ENCODE measurements at regions not wholly inside any gene's neighbourhood (a gene's known extent, or its start where the extent isn't known, plus 50 kb on each side); places are given as distances from the start of the nearest gene placed in this dataset.

- Histone ChIP-seq H3K79me2 (ENCODE audit: insufficient read depth, low read length) (no peaks in the 10 kb centered on the region), H2AFZ (ENCODE audit: low read depth, low read length, poor library complexity, severe bottlenecking) (no peak overlapping the region), H3K36me3 (ENCODE audit: control insufficient read depth in 1 of 2, insufficient read depth in 2 of 2, low read length in 2 of 2) (no peaks in the 10 kb centered on the region), H3K4me3 (replicated peaks in 1 of 2; ENCODE audit: low read depth in 1 of 2, low read length in 2 of 2) (no peak overlapping the region), H4K20me1 (ENCODE audit: insufficient read depth) (no peaks in the 10 kb centered on the region), H3K4me1 (ENCODE audit: control insufficient read depth in 1 of 2, insufficient read depth in 2 of 2, low read length in 2 of 2) (no peaks in the 10 kb centered on the region), H3K9me3 (ENCODE audit: control insufficient read depth in 1 of 2, insufficient read depth in 1 of 2, low read depth in 1 of 2, low read length in 2 of 2) (no peaks in the 10 kb centered on the region), H3K4me2 (ENCODE audit: low read length) (no peak overlapping the region), H3K27me3 (ENCODE audit: insufficient read depth, low read length) (no peaks in the 10 kb centered on the region), H3K27ac (ENCODE audit: low read depth, low read length) (no peak overlapping the region), H3K9me2 (ENCODE audit: insufficient read depth) (no peaks in the 10 kb centered on the region), H3K9ac (ENCODE audit: low read length) (no peak overlapping the region)
- POLR2A ChIA-PET: no interaction called here
- CTCF ChIA-PET: no interaction called here
- ATAC-seq (no peak), DNase-seq (ENCODE audit: low read depth, low spot score) (no peak)
- BruUV-seq (replicated peaks): no TSS peak
- intact Hi-C loops (cut with micrococcal nuclease): no loop called here
- RAD21 ChIA-PET (ENCODE audit: low non-redundant PET in 1 of 2, low total read pairs in 2 of 2, uncharacterized antibody in 2 of 2, unreplicated experiment in 2 of 2): no interaction called here
- no peak for TF ChIP-seq POLR2A (IDR thresholded peaks at IDR 0.05; ENCODE audit: borderline replicate concordance, extremely low read depth, insufficient read depth, insufficient read length)
- no peak for TF ChIP-seq EGR1 (IDR thresholded peaks at IDR 0.05; ENCODE audit: low read depth)
- TF ChIP-seq, protein P1, sequence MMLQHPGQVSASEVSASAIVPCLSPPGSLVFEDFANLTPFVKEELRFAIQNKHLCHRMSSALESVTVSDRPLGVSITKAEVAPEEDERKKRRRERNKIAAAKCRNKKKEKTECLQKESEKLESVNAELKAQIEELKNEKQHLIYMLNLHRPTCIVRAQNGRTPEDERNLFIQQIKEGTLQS (IDR thresholded peaks at IDR 0.05): no peak
- no peak for TF ChIP-seq CEBPB (IDR thresholded peaks at IDR 0.05; ENCODE audit: low read depth)
- TF ChIP-seq YY1 (IDR thresholded peaks at IDR 0.05; ENCODE audit: extremely low read depth, insufficient replicate concordance, low read depth, low read length): no peak
- no peak for TF ChIP-seq CBX3 (IDR thresholded peaks at IDR 0.05; ENCODE audit: low read depth)
- no peak for TF ChIP-seq REST (IDR thresholded peaks at IDR 0.05; ENCODE audit: low read depth)
- TF ChIP-seq SP1 (IDR thresholded peaks at IDR 0.05; ENCODE audit: low read depth): no peak
- no peak for TF ChIP-seq SIN3A (IDR thresholded peaks at IDR 0.05; ENCODE audit: low read depth)
- TF ChIP-seq TCF7L2 (IDR thresholded peaks at IDR 0.05; ENCODE audit: borderline replicate concordance, extremely low read depth, insufficient read depth, insufficient read length): no peak
- TF ChIP-seq EZH2phosphoT487 (IDR thresholded peaks at IDR 0.05; ENCODE audit: borderline replicate concordance): no peak
- no peak for TF ChIP-seq SRF (IDR thresholded peaks at IDR 0.05; ENCODE audit: low read depth)
- TF ChIP-seq FOSL1 (IDR thresholded peaks at IDR 0.05; ENCODE audit: low read depth): no peak
- no peak for TF ChIP-seq ZFX (IDR thresholded peaks at IDR 0.05)
- TF ChIP-seq MAX (IDR thresholded peaks at IDR 0.05): no peak
- no peak for TF ChIP-seq JUND (IDR thresholded peaks at IDR 0.05)
Observed at GRCh38 chr13:64540976-64541375, 2689.2 kb downstream of the PCDH9 start.

Data from HCT116 (cell line).